Natural killer cell (primary cell): ENCODE measurements at regions not wholly inside any gene's neighbourhood (a gene's known extent, or its start where the extent isn't known, plus 50 kb on each side); places are given as distances from the start of the nearest gene placed in this dataset.

Experiments used
- ATAC-seq, 3 donors: fragments of 150-1000 bp in 2 of 3; fragments of 200-7000 bp in 1 of 3; cut with Tn5 transposase; 1 replicate in 1 of 3; 2 replicates in 2 of 3; pipeline ENCODE4 v1.10.0; 2021; ENCODE audit warnings: mild to moderate bottlenecking in 2 of 3, moderate library complexity in 2 of 3
- DNase-seq, 2 donors: peaks; one replicate each; pipeline versions ENCODE4 v3.0.0 to v3.0.0-alpha.2; 2013 to 2021; ENCODE audit warnings: mixed read lengths in 1 of 2
- H3K27ac ChIP-seq: one replicate; pipeline ENCODE4 v1.5.1; 2013; ENCODE audit warnings: mild to moderate bottlenecking, low read length
- H3K27me3 ChIP-seq: one replicate; pipeline ENCODE4 v1.6.1; 2013; ENCODE audit warnings: low read length; ENCODE audit not compliant: control insufficient read depth, insufficient read depth
- H3K36me3 ChIP-seq: one replicate; pipeline ENCODE4 v1.6.1; 2013; ENCODE audit warnings: low read length; ENCODE audit not compliant: control insufficient read depth, insufficient read depth
- H3K4me1 ChIP-seq: one replicate; pipeline ENCODE4 v1.6.1; 2013; ENCODE audit warnings: low read length; ENCODE audit not compliant: control insufficient read depth, insufficient read depth
- H3K4me3 ChIP-seq: one replicate; pipeline ENCODE4 v1.5.1; 2013; ENCODE audit warnings: low read length
- H3K9me3 ChIP-seq: one replicate; pipeline ENCODE4 v1.6.1; 2013; ENCODE audit warnings: low read length; ENCODE audit not compliant: control insufficient read depth, insufficient read depth
- H3K27ac Mint-ChIP-seq, 2 donors: one replicate each; pipeline ENCODE4 v1.8.0; 2022; ENCODE audit warnings: mild to moderate bottlenecking in 2 of 2, mixed read lengths in 2 of 2, moderate library complexity in 1 of 2
- H3K27me3 Mint-ChIP-seq, 2 donors: one replicate each; pipeline ENCODE4 v1.8.0; 2022; ENCODE audit warnings: low read depth in 2 of 2, mixed read lengths in 2 of 2
- H3K36me3 Mint-ChIP-seq: one replicate; pipeline ENCODE4 v1.8.0; 2022; ENCODE audit warnings: mixed read lengths
- H3K4me1 Mint-ChIP-seq, 2 donors: one replicate each; pipeline ENCODE4 v1.8.0; 2022; ENCODE audit warnings: mixed read lengths in 2 of 2
- H3K4me3 Mint-ChIP-seq: one replicate; pipeline ENCODE4 v1.8.0; 2022; ENCODE audit warnings: mild to moderate bottlenecking, moderate library complexity, mixed read lengths
- H3K9me3 Mint-ChIP-seq, 2 donors: one replicate each; pipeline ENCODE4 v1.8.0; 2022; ENCODE audit warnings: mixed read lengths in 2 of 2
- WGBS: methylation state at CpG from one replicate; pipeline ENCODE4 v1.1.7; 2013; ENCODE audit warnings: missing lambda C conversion rate; ENCODE audit not compliant: insufficient coverage; 5-methylcytosine and 5-hydroxymethylcytosine counted together
- intact Hi-C: fragments of 100-400 bp; cut with micrococcal nuclease; formaldehyde crosslinking; loops from one replicate; pipeline ENCODE4 v1.14.2; 2022
- TF ChIP-seq, protein P1 (sequence below): fragments of 200-600 bp; IDR thresholded peaks from one replicate; pipeline ENCODE4 v1.8.0; 2022; ENCODE audit warnings: antibody characterized with exemption

- no peak overlapping the region for H3K4me3 Mint-ChIP-seq
These were observed 51.3 kb upstream of the LARGE1 start for GRCh38 chr22:33971561-33971961.

DNA sequence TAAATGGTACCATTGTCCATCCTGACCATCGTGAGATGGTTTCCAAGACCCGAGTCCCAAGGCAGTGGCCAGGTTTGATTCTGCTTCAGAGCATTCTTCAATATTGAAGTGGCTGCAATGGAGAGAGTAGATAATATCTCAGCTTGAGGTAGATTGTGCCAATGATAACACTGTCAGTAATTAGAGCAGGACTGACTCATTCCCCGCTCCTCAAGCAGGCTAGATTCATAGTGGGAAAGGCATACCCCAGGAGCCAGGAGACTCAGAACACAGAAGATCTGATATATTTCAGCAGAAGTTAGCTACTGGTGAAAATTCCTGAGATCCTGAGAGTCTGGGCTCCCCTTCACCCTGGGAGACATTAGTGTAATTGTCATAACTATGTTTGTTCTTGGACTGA lies 55.6 kb upstream of the LARGE1 start:
- Mint-ChIP-seq H3K4me3 (no peak overlapping the region), H3K4me1 (no peaks in the 10 kb centered on the region), H3K27me3 (peaks cover 0 to 3% of the 10 kb centered on the region in 2 donors), H3K27ac (no peak overlapping the region), H3K9me3 (peaks cover 0 to 3% of the 10 kb centered on the region in 2 donors), H3K36me3 (no peaks in the 10 kb centered on the region)
- no peaks in the 10 kb centered on the region for H3K27me3 ChIP-seq
- DNase-seq (no peak), ATAC-seq (no peak)
- H3K4me3 ChIP-seq = no peak overlapping the region
- H3K36me3 ChIP-seq = no peaks in the 10 kb centered on the region
- H3K9me3 ChIP-seq = no peaks in the 10 kb centered on the region
- intact Hi-C loops = no loop called here
- no peak overlapping the region for H3K27ac ChIP-seq
- TF ChIP-seq, protein P1, sequence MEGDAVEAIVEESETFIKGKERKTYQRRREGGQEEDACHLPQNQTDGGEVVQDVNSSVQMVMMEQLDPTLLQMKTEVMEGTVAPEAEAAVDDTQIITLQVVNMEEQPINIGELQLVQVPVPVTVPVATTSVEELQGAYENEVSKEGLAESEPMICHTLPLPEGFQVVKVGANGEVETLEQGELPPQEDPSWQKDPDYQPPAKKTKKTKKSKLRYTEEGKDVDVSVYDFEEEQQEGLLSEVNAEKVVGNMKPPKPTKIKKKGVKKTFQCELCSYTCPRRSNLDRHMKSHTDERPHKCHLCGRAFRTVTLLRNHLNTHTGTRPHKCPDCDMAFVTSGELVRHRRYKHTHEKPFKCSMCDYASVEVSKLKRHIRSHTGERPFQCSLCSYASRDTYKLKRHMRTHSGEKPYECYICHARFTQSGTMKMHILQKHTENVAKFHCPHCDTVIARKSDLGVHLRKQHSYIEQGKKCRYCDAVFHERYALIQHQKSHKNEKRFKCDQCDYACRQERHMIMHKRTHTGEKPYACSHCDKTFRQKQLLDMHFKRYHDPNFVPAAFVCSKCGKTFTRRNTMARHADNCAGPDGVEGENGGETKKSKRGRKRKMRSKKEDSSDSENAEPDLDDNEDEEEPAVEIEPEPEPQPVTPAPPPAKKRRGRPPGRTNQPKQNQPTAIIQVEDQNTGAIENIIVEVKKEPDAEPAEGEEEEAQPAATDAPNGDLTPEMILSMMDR = no peak
- WGBS = 92% methylated on average over 3 of the region's 3 CpGs
- no peaks in the 10 kb centered on the region for H3K4me1 ChIP-seq

More at GRCh38 chr22:33971561-33971961, 51.3 kb upstream of the LARGE1 start:
- H3K9me3 ChIP-seq = no peaks in the 10 kb centered on the region
- H3K4me1 Mint-ChIP-seq = no peaks in the 10 kb centered on the region
- intact Hi-C loops = no loop called here
- no peak overlapping the region for H3K27ac ChIP-seq
- ATAC-seq = no peak
- H3K27me3 ChIP-seq = no peaks in the 10 kb centered on the region
- no peak for DNase-seq
- peaks cover 0 to 3% of the 10 kb centered on the region in 2 donors for H3K27me3 Mint-ChIP-seq
- H3K9me3 Mint-ChIP-seq = peaks cover 0 to 3% of the 10 kb centered on the region in 2 donors
- WGBS = 72% methylated on average over 4 of the region's 4 CpGs
- no peaks in the 10 kb centered on the region for H3K36me3 Mint-ChIP-seq
- H3K36me3 ChIP-seq = no peaks in the 10 kb centered on the region
- H3K4me3 ChIP-seq = no peak overlapping the region
- no peaks in the 10 kb centered on the region for H3K4me1 ChIP-seq
- H3K27ac Mint-ChIP-seq = no peak overlapping the region
- TF ChIP-seq, protein P1 = no peak

GRCh38 chr22:33983558-33983957 lies 63.3 kb upstream of the LARGE1 start:
- no peaks in the 10 kb centered on the region for H3K27me3 ChIP-seq
- no peak overlapping the region for H3K4me3 Mint-ChIP-seq
- no peaks in the 10 kb centered on the region for H3K36me3 Mint-ChIP-seq
- no peak for DNase-seq
- H3K27me3 Mint-ChIP-seq = no peaks in the 10 kb centered on the region
- no peak overlapping the region for H3K4me3 ChIP-seq
- no peak overlapping the region for H3K27ac Mint-ChIP-seq
- no peaks in the 10 kb centered on the region for H3K36me3 ChIP-seq
- H3K9me3 Mint-ChIP-seq = no peaks in the 10 kb centered on the region
- no peak for ATAC-seq
- H3K27ac ChIP-seq = no peak overlapping the region
- TF ChIP-seq, protein P1 = no peak
- intact Hi-C loops = no loop called here
- no peaks in the 10 kb centered on the region for H3K9me3 ChIP-seq
- no peaks in the 10 kb centered on the region for H3K4me1 Mint-ChIP-seq
- no peaks in the 10 kb centered on the region for H3K4me1 ChIP-seq

DNA sequence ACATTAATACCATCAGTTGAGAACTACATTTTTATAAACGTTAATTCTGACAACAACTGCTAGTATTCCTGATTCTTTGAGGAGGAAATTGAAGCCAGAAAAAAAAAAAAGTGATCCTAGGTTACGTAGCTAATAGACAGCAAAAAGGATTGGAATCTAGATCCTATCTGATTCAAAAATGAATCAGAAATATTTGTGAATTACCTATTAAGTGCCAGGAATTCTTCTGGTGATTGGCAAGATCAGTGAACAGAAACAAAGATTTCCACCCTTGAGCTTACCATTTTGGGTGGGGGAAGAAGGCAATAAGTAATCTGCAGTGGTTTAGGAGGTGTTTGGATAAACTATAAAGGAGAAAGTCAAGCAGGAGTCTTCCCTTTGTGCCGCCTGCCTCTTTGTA lies 63.9 kb upstream of the LARGE1 start:
- no peak overlapping the region for H3K27ac Mint-ChIP-seq
- no peak for DNase-seq
- Histone ChIP-seq H3K36me3 (no peaks in the 10 kb centered on the region), H3K4me1 (no peaks in the 10 kb centered on the region), H3K9me3 (no peaks in the 10 kb centered on the region), H3K27ac (no peak overlapping the region), H3K4me3 (no peak overlapping the region), H3K27me3 (no peaks in the 10 kb centered on the region)
- ATAC-seq = no peak
- no peaks in the 10 kb centered on the region for H3K27me3 Mint-ChIP-seq
- H3K36me3 Mint-ChIP-seq = no peaks in the 10 kb centered on the region
- 84% methylated on average over 3 of the region's 3 CpGs for WGBS
- H3K9me3 Mint-ChIP-seq = no peaks in the 10 kb centered on the region
- H3K4me3 Mint-ChIP-seq = no peak overlapping the region
- TF ChIP-seq, protein P1 = no peak
- H3K4me1 Mint-ChIP-seq = no peaks in the 10 kb centered on the region
- intact Hi-C loops = no loop called here
